ENCODE measurements at regions not wholly inside any gene's neighbourhood (a gene's known extent, or its start where the extent isn't known, plus 50 kb on each side); places are given as distances from the start of the nearest gene placed in this dataset.
"Not testable (repeated sequence)": the region's sequence is repeated elsewhere in the genome, so short reads cannot be mapped to it uniquely, and the experiment has no call there.

- no peak for DNase-seq
Observed at GRCh38 chr3:839981-840380, 252.8 kb upstream of the CNTN6 start.

- no peak for DNase-seq
Observed at GRCh38 chr3:851098-851790, 241.6 kb upstream of the CNTN6 start.

- no peak for DNase-seq
Observed at GRCh38 chr3:852033-852432, 240.8 kb upstream of the CNTN6 start.

GRCh38 chr3:853489-853888 is 239.3 kb upstream of the CNTN6 start:
- no peak for DNase-seq

- DNase-seq = no peak
Observed at GRCh38 chr3:859135-859534, 233.7 kb upstream of the CNTN6 start.

- no peak for DNase-seq
Observed at GRCh38 chr3:861721-862120, 231.1 kb upstream of the CNTN6 start.

DNA sequence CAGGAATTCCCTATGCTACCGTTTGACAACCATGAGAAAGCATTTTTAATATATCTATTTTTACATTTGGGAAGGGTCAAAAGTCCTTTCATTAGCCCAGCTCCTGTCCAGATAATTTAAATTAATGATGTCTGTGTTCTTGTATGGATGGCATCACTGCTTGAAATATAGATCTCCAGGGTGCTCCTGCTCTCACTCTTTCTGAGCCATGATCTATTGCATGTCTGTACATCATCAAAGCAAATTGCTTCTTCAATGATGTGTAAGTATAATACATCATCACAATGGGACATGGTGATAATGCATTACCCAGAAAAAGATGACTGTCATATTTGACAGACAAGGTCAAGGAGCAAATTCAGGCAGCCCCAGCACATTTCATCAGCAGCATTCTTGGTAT is 223.6 kb upstream of the CNTN6 start:
- no peak for DNase-seq

GRCh38 chr3:869734-870133 is 223.1 kb upstream of the CNTN6 start:
- no peak for DNase-seq

- no peak for DNase-seq
Observed at GRCh38 chr3:871651-872050, 221.2 kb upstream of the CNTN6 start.

DNA sequence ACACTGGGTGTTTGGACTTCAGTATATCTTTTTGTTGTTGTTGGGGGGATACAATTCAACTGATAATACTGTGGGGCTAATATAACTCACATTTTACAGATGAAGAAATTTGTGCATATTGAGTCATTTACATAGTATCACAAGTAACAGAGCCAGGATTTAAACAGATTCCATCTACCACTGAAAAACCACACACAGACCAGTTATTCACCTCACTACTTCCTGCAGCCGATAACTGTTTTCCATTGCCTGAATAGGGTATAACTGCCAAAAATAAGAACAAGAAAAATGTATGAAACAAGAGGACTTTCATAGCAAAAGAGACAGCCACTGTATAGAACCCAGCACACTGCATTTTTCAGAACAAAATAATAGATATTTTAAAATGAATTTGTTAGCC is 215.8 kb upstream of the CNTN6 start:
- no peak for DNase-seq

DNA sequence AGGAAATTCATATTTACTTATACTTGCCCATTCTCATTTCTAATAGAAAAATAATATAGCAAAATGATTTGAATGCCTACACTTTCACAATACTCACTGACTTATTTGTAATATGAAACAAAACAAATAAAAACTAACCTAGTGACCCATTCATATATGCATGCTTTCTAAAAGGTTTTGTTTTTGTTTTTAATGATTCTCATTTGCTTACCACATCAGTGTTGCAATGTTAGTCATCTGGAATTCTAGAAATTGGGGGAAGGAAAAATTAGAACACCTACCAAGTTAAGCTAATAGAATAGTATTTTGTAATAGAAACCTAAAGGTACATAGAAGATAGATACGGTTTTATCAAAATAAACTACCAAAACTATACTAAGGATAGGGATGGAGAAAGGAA is 214.1 kb upstream of the CNTN6 start:
- no peak for DNase-seq

DNA sequence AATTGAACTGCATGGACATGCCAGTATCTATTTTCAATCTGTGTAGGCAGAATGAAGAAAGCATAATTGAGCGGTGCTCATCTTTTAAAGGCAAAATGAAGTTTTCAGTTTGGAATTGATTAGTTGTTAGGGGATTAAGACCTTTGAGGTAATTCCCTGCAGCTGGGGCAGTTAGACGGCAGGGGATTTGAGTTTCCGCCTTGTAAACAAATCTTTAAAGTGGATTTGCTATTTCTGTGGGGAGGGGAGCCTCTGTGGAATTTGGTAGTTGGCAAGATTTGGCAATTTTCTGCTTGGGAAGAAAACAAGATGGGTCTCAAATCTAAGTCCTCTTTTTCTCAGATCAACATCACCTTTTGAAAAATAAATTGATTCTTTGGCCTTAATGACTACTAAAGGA is 212.5 kb upstream of the CNTN6 start:
- DNase-seq = no peak

DNA sequence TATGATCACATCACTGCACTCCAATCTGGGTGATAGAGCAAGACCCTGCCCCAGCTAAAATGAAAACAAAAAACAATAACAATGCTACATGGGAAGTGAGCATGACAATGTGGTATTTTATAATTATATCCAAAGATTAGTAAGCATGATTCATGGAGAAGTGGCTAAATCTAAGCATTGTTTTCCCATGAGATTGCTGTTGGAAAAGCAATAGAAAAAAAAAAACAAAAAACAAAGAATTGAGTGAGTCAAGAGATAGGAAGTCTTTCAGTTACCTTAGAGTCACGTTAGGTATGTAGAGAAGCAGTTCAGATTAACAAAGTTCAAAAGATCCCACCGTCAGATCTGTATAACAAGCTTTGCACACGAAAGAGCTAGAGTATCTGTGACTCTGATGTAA is 210.3 kb upstream of the CNTN6 start:
- DNase-seq = no peak

DNA sequence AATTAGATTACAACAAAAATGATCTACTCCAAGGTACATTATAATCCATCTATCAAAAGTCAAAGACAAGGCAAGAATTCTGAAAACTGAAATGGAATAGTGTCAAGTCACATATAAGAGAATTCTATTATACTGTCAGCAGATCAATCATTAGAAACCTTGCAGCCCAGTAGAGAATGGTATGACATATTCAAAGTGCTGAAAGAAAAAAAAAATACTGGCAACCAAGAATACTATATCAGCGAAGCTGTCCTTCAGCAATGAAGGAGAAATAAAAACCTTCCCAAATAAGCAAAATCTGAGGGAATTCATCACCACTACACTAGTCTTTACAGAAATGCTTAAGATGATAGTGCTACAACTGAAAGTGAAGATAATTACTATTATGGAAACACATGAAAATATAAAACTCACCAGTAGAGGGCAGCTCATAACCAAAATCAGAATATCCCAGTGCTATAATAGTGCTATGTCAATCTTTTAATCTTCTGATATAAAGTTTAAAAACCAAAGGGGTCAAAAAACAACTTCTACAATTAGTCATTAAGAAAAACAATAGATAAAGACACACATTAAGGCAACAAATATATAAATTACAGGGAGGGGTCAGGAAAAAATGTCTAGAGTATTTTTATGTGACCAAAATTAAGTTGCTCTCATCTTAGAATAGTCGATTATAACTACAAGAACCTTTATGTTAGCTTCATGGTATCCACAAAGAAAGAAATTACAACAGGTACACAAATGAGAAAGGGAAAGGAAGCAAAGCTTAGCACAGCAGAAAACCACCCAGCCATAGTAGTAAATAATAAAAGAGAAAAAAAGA is 190.7 kb upstream of the CNTN6 start:
- DNase-seq = no peak

GRCh38 chr3:905217-905616 is 187.6 kb upstream of the CNTN6 start:
- no peak for DNase-seq

DNA sequence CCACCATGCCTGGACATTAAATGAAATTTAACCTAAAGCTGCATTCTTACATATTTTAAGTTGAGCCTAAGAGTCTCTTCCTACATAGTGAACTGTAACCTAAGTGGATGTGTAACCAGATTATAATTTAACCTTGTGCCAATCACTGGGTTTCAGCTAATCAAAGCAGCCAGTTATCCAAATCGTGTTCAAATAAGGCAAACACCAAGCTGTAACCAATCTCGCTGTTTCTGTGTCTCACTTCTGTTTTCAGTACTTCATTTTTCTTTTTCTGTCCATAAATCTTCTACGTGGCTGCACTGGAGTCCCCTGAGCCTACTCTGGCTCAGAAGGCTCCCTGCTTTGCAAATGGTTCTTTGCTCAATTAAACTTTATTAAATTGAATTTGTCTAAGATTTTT is 186.1 kb upstream of the CNTN6 start:
- DNase-seq = no peak

- no peak for DNase-seq
Observed at GRCh38 chr3:908839-909238, 184.0 kb upstream of the CNTN6 start.

DNA sequence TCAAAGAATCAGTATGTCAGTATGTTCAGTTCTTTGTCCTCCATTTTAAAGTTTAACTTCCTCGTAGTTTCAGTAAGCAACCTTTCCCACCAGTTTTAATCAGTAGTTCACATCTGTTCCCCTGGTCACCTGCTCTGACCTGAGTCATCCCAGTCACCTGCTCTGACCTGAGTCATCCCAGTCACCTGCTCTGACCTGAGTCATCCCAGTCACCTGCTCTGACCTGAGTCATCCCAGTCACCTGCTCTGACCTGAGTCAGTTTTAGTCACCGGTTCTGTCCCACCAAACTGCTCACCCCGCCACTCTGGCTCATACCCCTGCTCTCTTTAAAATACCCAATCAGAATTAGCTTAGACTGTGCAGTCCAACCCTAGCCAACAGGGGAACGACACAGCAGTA is 180.1 kb upstream of the CNTN6 start:
- not testable (repeated sequence) for DNase-seq

- DNase-seq = no peak
Observed at GRCh38 chr3:923161-923910, 169.5 kb upstream of the CNTN6 start.

DNA sequence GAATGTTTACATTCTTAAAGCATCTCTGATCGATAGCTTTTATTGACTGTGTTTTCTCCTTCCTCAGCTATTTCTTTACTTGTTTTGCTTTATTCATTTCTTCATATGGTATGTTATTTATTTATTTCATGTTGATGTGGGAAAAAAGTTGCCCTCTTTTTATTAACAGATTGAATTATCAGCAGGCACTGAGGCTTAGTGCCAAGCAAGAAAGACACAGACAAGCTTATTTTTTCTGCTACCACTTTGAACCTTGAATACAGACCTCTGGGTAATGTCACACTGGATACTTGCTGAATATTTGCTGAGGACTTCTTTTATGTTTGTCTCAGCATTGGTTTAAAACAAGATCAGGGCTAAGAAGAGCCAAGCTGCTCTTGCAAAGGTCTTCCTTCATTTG is 162.0 kb upstream of the CNTN6 start:
- no peak for DNase-seq

DNA sequence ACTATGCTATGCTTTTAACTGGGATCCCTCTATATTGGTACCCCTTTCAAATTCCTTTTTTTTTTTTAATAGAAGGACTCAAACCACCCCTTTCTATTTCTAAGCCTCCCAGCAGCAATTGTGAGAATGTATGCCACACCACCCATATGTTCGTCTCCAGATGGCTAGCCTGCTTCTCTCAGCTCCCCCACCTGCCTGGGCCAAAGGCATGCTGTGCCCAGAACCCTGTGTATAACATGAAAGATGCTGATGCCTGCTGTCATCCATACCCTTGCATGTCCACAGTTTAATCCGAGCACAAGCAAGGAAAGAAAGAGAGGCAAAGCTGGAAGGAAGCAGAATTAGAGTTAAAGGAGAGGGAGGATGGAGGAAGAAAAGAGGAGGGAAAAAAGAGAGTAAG is 159.5 kb upstream of the CNTN6 start:
- no peak for DNase-seq

DNA sequence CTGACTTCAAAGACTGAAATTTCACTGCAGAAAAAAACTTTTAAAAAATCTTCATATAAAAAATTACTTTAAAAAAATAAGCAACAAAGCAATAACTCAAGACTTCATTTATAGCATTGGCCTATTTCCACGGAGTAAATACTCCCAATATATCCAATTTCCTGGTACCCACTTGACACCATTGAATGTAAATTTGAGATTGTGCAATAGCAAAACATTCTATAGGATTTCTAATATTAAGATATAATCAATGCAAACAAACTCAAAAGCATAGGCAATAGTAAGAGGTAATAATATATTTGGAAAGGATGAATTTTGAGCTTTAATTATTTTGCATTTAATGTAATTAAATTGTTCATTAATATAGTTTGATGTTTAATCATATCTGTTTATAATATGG is 148.0 kb upstream of the CNTN6 start:
- DNase-seq = no peak

GRCh38 chr3:945738-946137 is 147.1 kb upstream of the CNTN6 start:
- DNase-seq = no peak

GRCh38 chr3:952906-953305 is 139.9 kb upstream of the CNTN6 start:
- DNase-seq = no peak

Measured in inflammatory macrophage (primary cell).